Endodermal cell (in vitro differentiated cells): ENCODE measurements at regions not wholly inside any gene's neighbourhood (a gene's known extent, or its start where the extent isn't known, plus 50 kb on each side); places are given as distances from the start of the nearest gene placed in this dataset.

ENCODE experiments used
- DNase-seq: peaks from one replicate; pipeline ENCODE4 v3.0.0-alpha.2; 2017
- H3K27ac ChIP-seq: 2 replicates; pipeline ENCODE4 v1.5.1; 2013; ENCODE audit warnings: mild to moderate bottlenecking, low read depth, low read length, moderate library complexity
- H3K27me3 ChIP-seq: 2 replicates; pipeline ENCODE4 v1.6.1; 2013; ENCODE audit warnings: mild to moderate bottlenecking, low read length, moderate library complexity; ENCODE audit not compliant: insufficient read depth, control insufficient read depth, poor library complexity, severe bottlenecking
- H3K36me3 ChIP-seq: 2 replicates; pipeline ENCODE4 v1.7.0; 2013; ENCODE audit warnings: mild to moderate bottlenecking, low read length, moderate library complexity; ENCODE audit not compliant: control insufficient read depth, insufficient read depth
- H3K4me1 ChIP-seq: one replicate; pipeline ENCODE4 v1.7.0; 2013; ENCODE audit warnings: low read length; ENCODE audit not compliant: control insufficient read depth, insufficient read depth
- H3K4me3 ChIP-seq: 2 replicates; pipeline ENCODE4 v1.5.1; 2013; ENCODE audit warnings: mild to moderate bottlenecking, low read length, moderate library complexity
- H3K9ac ChIP-seq: 2 replicates; pipeline ENCODE4 v1.6.1; 2013; ENCODE audit warnings: mild to moderate bottlenecking, low read length, moderate library complexity; ENCODE audit not compliant: poor library complexity, severe bottlenecking; ENCODE audit errors: extremely low read depth
- H3K9me3 ChIP-seq: 2 replicates; pipeline ENCODE4 v1.6.1; 2013; ENCODE audit warnings: mild to moderate bottlenecking, low read length, moderate library complexity; ENCODE audit not compliant: control insufficient read depth
- H3K27ac Mint-ChIP-seq: 2 replicates; pipeline ENCODE4 v1.8.0; 2020; ENCODE audit warnings: mixed read lengths
- H3K27me3 Mint-ChIP-seq: 2 replicates; pipeline ENCODE4 v1.8.0; 2021; ENCODE audit warnings: mild to moderate bottlenecking, mixed read lengths; ENCODE audit not compliant: insufficient read depth
- H3K36me3 Mint-ChIP-seq: 2 replicates; pipeline ENCODE4 v1.8.0; 2020; ENCODE audit warnings: low read depth, mixed read lengths
- H3K4me1 Mint-ChIP-seq: 2 replicates; pipeline ENCODE4 v1.8.0; 2020; ENCODE audit warnings: mixed read lengths
- H3K4me3 Mint-ChIP-seq: 2 replicates; pipeline ENCODE4 v1.8.0; 2020; ENCODE audit warnings: mild to moderate bottlenecking, moderate library complexity, mixed read lengths
- H3K9me3 Mint-ChIP-seq: 2 replicates; pipeline ENCODE4 v1.8.0; 2020; ENCODE audit warnings: mild to moderate bottlenecking, mixed read lengths
- WGBS, 2 experiments: methylation state at CpG; one replicate each; pipeline versions ENCODE4 v1.1.5 to v1.1.7; 2013; ENCODE audit warnings: missing lambda C conversion rate in 2 of 2, mixed read lengths in 1 of 2; ENCODE audit not compliant: insufficient coverage in 1 of 2, insufficient read length in 1 of 2; 5-methylcytosine and 5-hydroxymethylcytosine counted together
- TF ChIP-seq, protein P1 (sequence below): fragments of 200-600 bp; sonication (generic); conservative IDR thresholded peaks from 2 replicates; pipeline ENCODE4 v1.5.0; 2021; ENCODE audit warnings: antibody characterized with exemption, mild to moderate bottlenecking

DNA sequence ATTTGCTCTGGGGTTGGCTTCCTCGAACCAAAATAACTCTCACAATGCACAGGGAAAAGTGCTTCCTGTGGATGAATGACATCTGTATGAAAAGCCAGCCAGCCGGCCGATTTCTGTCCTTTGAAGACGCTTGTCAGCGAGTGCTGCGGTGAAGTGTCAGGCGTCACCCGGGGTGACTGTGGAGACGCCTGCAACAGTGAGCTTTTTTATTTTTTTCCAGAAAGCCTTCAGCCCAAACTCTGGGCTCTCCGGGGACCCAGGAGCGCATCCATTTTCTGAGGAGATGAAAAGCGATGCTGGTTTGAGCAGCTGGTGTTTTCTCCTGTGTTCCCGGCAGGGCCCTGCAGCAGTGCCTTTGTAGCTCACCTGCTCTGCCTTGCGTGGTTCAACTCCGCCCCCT, 147.9 kb upstream of the MYL2 start:
- no peak overlapping the region for H3K4me3 Mint-ChIP-seq
- H3K9ac ChIP-seq: peak overlapping the region; percentile 1
- H3K4me3 ChIP-seq: no peak overlapping the region
- H3K4me1 ChIP-seq: no peaks in the 10 kb centered on the region
- H3K27me3 Mint-ChIP-seq: no peaks in the 10 kb centered on the region
- no peak for DNase-seq
- H3K27ac Mint-ChIP-seq: no peak overlapping the region
- H3K27me3 ChIP-seq: no peaks in the 10 kb centered on the region
- 64 to 89% methylated on average over 15 of the region's 15 CpGs for WGBS, 2 experiments
- peaks cover 16% of the 10 kb centered on the region for H3K4me1 Mint-ChIP-seq
- peaks cover 4% of the 10 kb centered on the region for H3K9me3 ChIP-seq
- no peaks in the 10 kb centered on the region for H3K9me3 Mint-ChIP-seq
- H3K27ac ChIP-seq: peak overlapping the region; percentile 68
- TF ChIP-seq, protein P1, sequence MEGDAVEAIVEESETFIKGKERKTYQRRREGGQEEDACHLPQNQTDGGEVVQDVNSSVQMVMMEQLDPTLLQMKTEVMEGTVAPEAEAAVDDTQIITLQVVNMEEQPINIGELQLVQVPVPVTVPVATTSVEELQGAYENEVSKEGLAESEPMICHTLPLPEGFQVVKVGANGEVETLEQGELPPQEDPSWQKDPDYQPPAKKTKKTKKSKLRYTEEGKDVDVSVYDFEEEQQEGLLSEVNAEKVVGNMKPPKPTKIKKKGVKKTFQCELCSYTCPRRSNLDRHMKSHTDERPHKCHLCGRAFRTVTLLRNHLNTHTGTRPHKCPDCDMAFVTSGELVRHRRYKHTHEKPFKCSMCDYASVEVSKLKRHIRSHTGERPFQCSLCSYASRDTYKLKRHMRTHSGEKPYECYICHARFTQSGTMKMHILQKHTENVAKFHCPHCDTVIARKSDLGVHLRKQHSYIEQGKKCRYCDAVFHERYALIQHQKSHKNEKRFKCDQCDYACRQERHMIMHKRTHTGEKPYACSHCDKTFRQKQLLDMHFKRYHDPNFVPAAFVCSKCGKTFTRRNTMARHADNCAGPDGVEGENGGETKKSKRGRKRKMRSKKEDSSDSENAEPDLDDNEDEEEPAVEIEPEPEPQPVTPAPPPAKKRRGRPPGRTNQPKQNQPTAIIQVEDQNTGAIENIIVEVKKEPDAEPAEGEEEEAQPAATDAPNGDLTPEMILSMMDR: no peak
- peaks cover 6% of the 10 kb centered on the region for H3K36me3 ChIP-seq
- H3K36me3 Mint-ChIP-seq: no peaks in the 10 kb centered on the region

DNA sequence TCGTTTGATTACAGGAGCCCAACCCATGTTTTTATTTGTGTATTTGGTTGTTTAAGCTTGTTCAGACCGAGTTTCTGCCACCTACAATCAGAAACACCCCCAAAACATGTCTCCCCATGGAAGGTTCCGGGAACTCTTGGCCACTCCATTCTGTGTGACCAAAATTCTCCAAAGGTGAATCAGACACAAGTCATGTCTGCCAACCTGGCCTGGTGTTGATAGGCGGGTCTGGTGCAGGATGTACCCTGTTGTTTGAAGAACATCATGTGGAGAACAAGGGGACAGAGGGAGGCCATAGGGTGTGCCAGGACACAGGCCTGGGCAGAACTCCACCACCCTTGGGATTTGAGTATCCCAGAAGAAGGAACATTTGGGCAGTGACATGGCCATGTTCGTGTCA, 147.1 kb upstream of the MYL2 start:
- peaks cover 6% of the 10 kb centered on the region for H3K36me3 ChIP-seq
- no peak for DNase-seq
- no peak overlapping the region for H3K4me3 ChIP-seq
- H3K27me3 Mint-ChIP-seq: no peaks in the 10 kb centered on the region
- WGBS, 2 experiments: 92 to 100% methylated on average over 3 to 4 of the region's 5 CpGs
- peaks cover 1% of the 10 kb centered on the region for H3K4me1 ChIP-seq
- H3K9me3 Mint-ChIP-seq: no peaks in the 10 kb centered on the region
- peaks cover 4% of the 10 kb centered on the region for H3K9me3 ChIP-seq
- peaks cover 16% of the 10 kb centered on the region for H3K4me1 Mint-ChIP-seq
- no peak overlapping the region for H3K9ac ChIP-seq
- no peak overlapping the region for H3K27ac ChIP-seq
- H3K36me3 Mint-ChIP-seq: no peaks in the 10 kb centered on the region
- no peaks in the 10 kb centered on the region for H3K27me3 ChIP-seq
- TF ChIP-seq, protein P1: no peak
- H3K4me3 Mint-ChIP-seq: no peak overlapping the region
- H3K27ac Mint-ChIP-seq: no peak overlapping the region

DNA sequence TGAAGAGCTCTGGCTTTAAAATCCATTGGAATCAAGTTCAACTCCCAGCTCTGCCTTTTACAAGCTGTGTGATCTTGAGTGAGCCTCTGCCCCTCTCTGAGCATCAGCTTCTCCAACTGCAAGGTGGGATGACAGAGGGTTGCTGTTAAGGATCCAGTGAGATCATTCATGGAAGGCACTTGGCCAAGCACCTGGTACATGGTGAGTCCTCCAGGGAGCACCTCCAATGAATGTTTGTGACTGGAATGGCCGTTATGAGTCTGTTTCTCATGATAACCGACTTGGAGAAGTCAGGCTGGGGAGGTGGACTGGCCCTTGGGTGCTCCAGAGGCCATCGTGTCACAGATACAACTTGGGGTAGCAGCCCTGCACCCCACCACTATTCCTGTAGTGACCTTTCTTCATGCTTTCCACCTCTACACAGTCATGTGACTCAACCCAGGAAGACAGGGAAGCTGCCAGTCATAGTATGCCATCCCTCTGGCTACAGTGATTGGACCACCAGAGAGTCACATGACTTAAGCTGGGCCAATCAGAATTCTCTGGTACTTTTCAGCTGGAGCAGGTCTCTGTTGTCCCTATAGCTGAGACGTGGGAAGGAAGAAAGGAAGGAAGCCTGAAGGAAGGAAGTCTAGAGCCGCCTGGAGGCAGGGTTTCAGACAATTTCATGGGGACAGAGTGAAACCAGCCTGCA, 146.5 kb upstream of the MYL2 start:
- H3K27me3 Mint-ChIP-seq: no peaks in the 10 kb centered on the region
- Histone ChIP-seq H3K4me1 (peaks cover 3% of the 10 kb centered on the region), H3K36me3 (peaks cover 6% of the 10 kb centered on the region), H3K27ac (no peak overlapping the region), H3K27me3 (no peaks in the 10 kb centered on the region), H3K4me3 (no peak overlapping the region), H3K9ac (no peak overlapping the region), H3K9me3 (peaks cover 4% of the 10 kb centered on the region)
- WGBS, 2 experiments: 89 to 91% methylated on average over 3 to 5 of the region's 5 CpGs
- H3K4me1 Mint-ChIP-seq: peaks cover 17% of the 10 kb centered on the region
- no peaks in the 10 kb centered on the region for H3K9me3 Mint-ChIP-seq
- H3K4me3 Mint-ChIP-seq: no peak overlapping the region
- DNase-seq: peak; percentile 75
- no peak overlapping the region for H3K27ac Mint-ChIP-seq
- no peaks in the 10 kb centered on the region for H3K36me3 Mint-ChIP-seq
- TF ChIP-seq, protein P1: no peak
